ENCODE measurements at regions not wholly inside any gene's neighbourhood (a gene's known extent, or its start where the extent isn't known, plus 50 kb on each side); places are given as distances from the start of the nearest gene placed in this dataset.
"Not testable (repeated sequence)": the region's sequence is repeated elsewhere in the genome, so short reads cannot be mapped to it uniquely, and the experiment has no call there.

DNA sequence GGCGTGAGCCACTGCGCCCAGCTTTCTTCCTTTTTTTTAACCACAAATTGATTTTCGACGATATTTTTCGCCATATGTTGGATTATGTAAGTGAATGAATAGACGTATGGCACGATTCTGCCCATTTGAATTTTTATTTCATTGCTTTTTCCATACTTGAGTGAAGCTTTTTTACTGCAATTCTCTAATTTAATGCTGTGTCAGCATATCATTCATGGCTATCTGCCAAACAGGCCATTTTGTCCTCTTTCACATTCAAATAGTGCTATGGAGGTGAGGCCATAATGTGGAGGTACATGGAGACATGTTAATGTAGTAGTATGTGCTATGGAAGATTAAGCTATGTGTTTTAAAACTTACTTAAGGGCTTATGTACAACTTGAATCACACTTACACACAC lies 152.1 kb upstream of the TUSC1 start:
- DNase-seq: no peak

DNA sequence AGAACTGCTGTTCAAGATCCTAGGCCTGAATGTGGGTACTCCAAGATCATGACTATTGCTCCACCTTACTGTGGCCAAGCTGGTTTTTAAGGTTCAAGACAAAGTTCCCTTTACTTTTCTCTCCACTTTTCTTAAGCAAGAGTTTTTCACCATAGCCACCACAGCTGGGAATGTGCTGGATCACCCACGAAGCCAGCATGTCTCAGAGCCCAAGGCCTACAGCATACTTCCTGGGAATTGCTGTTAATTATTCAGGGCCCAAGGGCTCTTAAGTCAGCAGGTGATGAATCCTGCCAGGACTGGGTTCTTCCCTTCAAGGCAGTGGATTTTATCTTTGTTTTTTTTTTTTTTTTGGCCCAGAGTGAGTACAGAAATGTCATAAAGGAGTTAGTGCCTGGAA lies 149.4 kb upstream of the TUSC1 start:
- DNase-seq: no peak

DNA sequence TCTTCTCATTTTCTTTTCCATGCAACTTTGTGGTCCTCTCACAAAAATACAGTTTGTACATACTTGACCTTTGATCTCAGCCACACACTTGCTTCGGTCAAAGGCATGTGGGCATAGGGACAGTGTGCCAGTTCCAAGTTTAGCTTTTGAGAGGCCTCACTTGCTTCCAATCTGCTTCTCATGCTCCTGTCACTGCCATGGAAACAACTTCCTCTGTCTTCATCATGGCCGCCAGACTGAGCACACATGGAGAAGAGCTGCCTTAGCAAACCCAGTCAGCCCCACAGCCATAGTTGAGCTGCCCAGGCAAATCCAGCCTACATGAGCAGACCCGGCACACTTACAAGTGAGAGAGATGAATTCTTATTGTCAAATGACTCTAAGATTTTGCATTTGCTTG lies 138.2 kb upstream of the TUSC1 start:
- DNase-seq: no peak

DNA sequence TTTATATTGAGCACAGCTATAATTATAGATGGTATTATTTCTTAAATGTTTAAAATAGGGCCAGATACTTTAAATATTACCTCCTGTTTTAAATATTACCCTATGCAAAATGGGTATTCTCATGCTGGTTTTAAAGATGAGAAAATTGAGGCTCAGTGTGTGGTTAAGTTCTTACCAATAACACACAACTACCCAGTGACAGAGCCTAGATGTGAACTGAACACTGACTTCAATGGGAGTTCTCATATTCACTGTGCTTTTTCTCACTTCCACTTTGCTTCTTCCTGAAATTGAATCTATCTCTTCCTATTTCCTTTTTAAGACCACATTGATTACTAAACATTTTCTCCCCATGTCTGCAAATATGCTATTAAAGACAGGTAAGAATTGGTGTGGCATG lies 135.8 kb upstream of the TUSC1 start:
- DNase-seq: no peak

DNA sequence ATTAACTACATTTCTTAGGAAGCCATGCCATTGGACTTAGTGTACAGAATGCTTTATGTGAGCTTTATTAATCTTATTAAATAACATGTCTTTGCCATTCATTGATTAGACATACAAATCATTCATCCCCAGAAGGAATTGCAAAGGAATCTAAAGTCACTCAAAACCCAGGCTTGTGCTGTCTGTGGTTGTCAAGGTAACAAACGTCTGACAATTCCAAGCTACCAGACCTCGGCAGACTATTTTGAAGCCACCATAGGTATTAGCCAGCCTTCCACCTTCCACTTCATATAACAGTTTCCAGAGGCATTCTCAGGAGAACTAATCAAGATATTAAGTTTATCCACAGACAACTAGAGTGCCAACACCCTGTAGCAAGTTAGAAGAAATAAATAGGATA lies 135.2 kb upstream of the TUSC1 start:
- DNase-seq: no peak

DNA sequence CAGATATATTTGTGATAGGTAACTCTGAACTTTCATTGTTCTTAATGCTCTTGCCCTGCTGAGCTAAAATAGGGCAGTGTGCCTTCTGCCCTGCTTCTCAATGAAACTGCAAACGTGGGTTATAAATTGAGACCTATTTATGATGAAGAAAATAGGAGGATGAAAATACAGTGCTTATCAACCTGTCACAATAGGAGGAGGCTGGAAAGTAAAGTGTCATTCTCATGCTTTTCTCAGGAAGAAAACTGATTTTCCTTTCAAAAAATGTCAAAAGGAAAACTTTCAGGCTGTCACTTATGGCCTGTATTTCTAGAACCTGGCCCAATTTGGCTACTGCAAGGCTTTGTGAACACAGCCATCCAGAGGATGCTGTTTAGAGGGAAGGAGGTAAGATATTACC lies 130.3 kb upstream of the TUSC1 start:
- DNase-seq: no peak

DNA sequence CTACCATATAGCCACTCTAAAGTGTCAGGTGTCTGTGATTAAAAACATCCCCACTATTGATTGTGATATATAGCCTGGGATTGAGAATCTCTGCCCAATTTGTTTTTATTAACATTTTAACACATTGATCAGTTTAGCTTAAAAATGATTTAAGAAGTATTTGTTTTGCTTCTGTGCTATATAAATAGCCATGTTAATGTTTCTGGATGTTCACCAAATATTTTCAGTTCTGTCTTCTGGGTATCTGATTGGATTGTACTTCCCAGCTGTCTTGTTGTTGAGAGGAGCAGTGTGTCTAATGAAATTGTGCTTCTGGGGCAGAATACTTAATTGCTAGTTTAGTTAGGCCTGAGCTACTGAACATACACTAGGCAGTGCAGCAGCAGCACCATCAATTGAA lies 126.6 kb upstream of the TUSC1 start:
- no peak for DNase-seq

DNA sequence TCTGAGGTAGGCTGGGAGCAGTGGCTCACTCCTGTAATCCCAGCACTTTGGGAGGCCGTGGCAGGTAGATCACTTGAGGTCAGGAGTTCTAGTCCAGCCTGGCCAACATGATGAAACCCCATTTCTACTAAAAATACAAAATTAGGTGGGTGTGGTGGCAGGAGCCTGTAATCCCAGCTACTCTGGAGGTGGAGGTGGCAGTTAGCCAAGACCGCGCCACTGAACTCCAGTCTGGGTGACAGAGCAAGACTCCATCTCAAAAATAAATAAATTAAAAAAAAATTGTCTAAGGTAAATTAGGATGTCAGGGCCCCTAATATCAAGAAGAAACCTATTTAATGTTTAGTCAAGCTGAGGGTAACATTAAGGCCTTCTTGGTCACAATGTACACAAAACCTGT lies 123.7 kb upstream of the TUSC1 start:
- DNase-seq: not testable (repeated sequence)

DNA sequence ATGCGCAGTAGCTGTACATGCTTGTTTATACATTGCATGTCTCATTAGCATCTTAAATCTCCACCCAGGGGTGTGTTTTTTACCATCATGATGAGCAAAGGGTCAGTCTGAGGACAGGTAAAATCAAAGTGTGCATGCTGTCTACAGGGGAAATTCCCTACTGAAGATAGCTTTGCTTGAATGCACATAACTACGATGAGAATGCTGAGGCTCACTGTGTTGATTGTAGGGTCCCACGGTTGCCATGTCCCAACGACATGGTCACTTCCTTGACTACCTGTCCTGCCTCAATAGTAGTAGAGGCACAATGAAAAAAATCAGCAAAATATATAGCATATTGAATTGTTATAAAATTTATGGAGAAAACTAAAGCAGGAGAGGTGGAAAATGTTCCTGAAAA lies 95.6 kb upstream of the TUSC1 start:
- no peak for DNase-seq

DNA sequence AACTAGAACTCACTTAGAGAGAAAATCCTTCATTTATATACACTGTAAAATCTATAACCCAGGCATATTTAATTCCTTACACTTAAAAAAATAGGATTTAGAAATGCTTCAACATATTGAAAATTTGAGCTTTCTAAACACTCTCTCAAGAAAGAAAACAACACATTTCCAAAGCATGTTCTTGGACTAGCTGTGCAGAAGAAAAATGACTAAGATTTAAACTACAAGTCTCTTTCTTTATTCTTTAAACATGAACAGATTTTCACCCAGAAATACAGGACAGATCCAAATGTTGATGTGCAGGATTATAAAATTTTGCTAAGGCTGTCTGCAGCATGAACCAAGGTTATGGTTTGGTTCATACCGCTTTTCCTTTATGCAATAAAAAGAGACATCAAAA lies 77.7 kb upstream of the TUSC1 start:
- no peak for DNase-seq

DNA sequence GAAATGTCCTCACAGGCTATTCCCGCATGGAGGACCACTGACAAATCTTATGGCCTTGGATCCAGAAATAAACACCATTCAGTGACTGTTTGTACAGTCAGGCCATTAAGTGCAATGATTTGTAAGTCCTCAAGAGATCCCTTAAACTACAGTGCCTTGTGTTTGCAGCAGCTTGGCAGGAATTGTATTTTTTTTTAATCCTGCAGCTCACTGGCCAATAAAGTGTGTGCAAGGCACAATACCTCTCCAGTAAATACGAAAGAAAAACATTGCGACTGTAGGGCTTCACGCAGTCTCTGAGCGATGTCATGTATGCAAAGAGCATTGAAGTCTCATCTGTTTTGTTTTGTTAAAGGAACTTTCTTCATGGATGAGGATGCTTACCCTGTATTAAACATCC lies 74.2 kb upstream of the TUSC1 start:
- no peak for DNase-seq

DNA sequence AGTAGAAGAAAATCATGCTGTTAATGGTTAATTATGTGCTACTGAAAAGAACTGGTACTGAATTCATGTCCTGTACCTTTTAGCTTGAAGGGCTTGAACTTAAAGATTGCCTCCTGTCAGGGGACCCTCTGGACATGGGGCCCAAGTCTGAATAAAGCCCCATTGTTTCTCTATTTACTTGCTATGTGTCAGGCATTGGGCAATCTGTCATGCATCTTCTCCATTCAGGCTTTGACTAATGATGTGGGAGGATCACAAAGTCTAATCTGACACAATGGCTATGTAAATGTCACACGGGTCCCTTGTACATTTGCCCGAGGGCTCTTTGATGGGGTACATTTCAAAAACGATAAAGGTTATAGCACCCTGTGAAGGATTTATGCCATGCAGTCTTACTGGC lies 64.0 kb upstream of the TUSC1 start:
- no peak for DNase-seq

DNA sequence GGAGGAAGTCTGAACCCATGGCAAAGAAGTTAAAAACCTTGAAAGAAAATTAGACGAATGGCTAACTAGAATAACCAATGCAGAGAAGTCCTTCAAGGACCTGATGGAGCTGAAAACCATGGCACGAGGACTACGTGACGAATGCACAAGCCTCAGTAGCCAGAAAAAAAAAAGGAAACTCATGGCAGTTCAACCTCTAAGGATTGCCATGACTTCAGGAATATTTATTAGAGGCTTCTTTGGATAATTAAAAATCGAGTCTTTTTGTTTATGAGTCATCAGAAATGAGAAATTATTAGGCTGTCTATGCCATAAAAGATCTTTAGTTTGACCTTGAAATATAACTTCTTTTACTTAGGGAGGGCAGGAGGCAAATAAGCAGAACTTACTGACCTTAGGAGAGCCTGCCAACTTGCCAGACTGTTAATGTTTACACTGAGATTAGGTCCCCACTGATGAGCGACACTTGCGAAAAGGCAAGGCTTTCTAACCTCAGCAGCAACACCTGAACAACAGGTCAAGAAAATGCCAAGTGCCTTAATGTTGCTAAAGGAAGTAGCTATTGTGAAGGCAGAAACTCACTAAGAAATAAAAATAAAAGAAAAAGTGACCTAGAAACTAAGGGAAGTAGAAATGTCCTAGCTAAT lies 55.2 kb upstream of the TUSC1 start:
- DNase-seq: no peak

DNA sequence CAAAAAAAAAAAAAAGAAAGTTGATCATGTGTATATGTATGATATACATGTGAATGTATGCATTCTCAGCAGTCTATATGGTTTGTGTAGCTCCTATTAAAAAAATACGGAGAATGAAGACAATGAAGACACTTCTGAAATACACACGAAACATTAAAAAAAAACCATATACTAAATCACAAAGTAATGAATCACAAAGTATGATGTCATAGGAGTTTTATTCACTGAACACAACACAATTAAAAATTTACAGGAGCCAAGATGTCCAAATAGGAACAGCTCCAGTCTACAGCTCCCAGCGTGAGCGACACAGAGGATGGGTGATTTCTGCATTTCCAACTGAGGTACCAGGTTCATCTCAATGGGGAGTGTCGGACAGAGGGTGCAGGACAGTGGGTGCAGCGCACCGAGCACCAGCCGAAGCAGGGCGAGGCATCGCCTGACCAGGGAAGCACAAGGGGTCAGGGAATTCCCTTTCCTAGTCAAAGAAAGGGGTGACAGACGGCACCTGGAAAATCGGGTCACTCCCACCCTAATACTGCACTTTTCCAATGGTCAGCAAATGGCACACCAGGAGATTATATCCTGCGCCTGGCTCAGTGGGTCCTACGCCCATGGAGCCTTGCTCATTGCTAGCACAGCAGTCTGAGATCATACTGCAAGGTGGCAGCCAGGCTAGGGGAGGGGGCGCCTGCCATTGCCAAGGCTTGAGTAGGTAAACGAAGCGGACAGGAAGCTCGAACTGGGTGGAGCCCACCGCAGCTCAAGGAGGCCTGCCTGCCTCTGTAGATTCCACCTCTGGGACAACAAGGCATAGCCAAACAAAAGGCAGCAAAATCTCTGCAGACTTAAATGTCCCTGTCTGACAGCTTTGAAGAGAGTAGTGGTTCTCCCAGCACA lies 53.9 kb upstream of the TUSC1 start:
- DNase-seq: not testable (repeated sequence)

Measured in DMS153 (cell line).